HepG2 (cell line): ENCODE measurements at regions not wholly inside any gene's neighbourhood (a gene's known extent, or its start where the extent isn't known, plus 50 kb on each side); places are given as distances from the start of the nearest gene placed in this dataset.

Experiments
- ATAC-seq: fragments of 200-7000 bp; cut with Tn5 transposase; 3 replicates; pipeline ENCODE4 v1.9.1; 2020; ENCODE audit warnings: mild to moderate bottlenecking, moderate library complexity
- BruUV-seq: library from RNA; stranded (reverse); fragments of 400-500 nt; replicated peaks from 2 replicates; lab custom pipeline; 2021; lab: Mats Ljungman, UMichigan
- CTCF ChIA-PET: fragments of 300-600 bp; formaldehyde crosslinking; extraction: SDS; loops from one replicate; lab custom pipeline; 2021; ENCODE audit warnings: low total read pairs, inconsistent platforms, low intra/inter-chr PET ratio; lab: Yijun Ruan, JAX
- POLR2A ChIA-PET: fragments of 350-600 bp; sonication (Branson Sonifier 250); formaldehyde crosslinking; loops from one replicate; lab custom pipeline; 2020; ENCODE audit warnings: antibody characterized with exemption, inconsistent platforms; lab: Yijun Ruan, JAX
- DNase-seq: peaks from one replicate; pipeline ENCODE4 v3.0.0-alpha.2; 2015; ENCODE audit warnings: low spot score
- FAIRE-seq: peaks from 3 replicates; lab custom pipeline; 2011; peaks lifted over from hg19 to GRCh38; lab: Jason Lieb, UNC
- H2AFZ ChIP-seq: one replicate; pipeline ENCODE4 v1.6.1; 2011; ENCODE audit warnings: low read length, inconsistent platforms
- H3K27ac ChIP-seq: fragments of 300-600 bp; 3 replicates; pipeline ENCODE4 v1.8.0; 2011; ENCODE audit warnings: mixed run types, mild to moderate bottlenecking, mixed read lengths, low read length, inconsistent platforms; ENCODE audit not compliant: insufficient read depth; ENCODE audit errors: extremely low read length
- H3K27me3 ChIP-seq, 2 experiments: fragments of 200-600 bp in 1 of 2; 2 replicates in 1 of 2; 3 replicates in 1 of 2; pipeline versions ENCODE4 v1.6.0 to v1.8.0; 2011; ENCODE audit warnings: low read length in 2 of 2, mild to moderate bottlenecking in 2 of 2, moderate library complexity in 2 of 2, inconsistent platforms in 1 of 2; ENCODE audit not compliant: insufficient read depth in 2 of 2, control insufficient read depth in 1 of 2
- H3K36me3 ChIP-seq, 2 experiments: fragments of 200-600 bp in 1 of 2; replicated peaks in 1 of 2; 2 replicates in 1 of 2; 3 replicates in 1 of 2; pipeline versions ENCODE4 v1.5.1 to v1.8.0; 2011; ENCODE audit warnings: low read length in 2 of 2, inconsistent platforms in 1 of 2; ENCODE audit not compliant: insufficient read depth in 2 of 2, control insufficient read depth in 1 of 2
- H3K4me1 ChIP-seq: 2 replicates; pipeline ENCODE4 v1.5.1; 2012; ENCODE audit warnings: low read length, inconsistent platforms; ENCODE audit not compliant: insufficient read depth
- H3K4me2 ChIP-seq: 2 replicates; pipeline ENCODE4 v1.6.0; 2011; ENCODE audit warnings: low read depth, low read length, inconsistent platforms
- H3K4me3 ChIP-seq, 3 experiments: fragments of 200-600 bp in 1 of 3; sonication (generic), shearing (Covaris generic) in 1 of 3; replicated peaks in 1 of 3; 2 replicates each; pipeline ENCODE4 v1.5.1; 2011 to 2016; ENCODE audit warnings: low read length in 3 of 3, inconsistent platforms in 2 of 3, low read depth in 2 of 3, mild to moderate bottlenecking in 2 of 3, control low read depth in 1 of 3, mixed read lengths in 1 of 3; ENCODE audit not compliant: insufficient read depth in 1 of 3
- H3K79me2 ChIP-seq: one replicate; pipeline ENCODE4 v1.6.1; 2011; ENCODE audit warnings: low read length, inconsistent platforms; ENCODE audit not compliant: insufficient read depth
- H3K9ac ChIP-seq: 2 replicates; pipeline ENCODE4 v1.6.0; 2011; ENCODE audit warnings: mild to moderate bottlenecking, low read depth, low read length, inconsistent platforms; ENCODE audit not compliant: insufficient read depth
- H3K9me3 ChIP-seq: 2 replicates; pipeline ENCODE4 v1.5.1; 2012; ENCODE audit warnings: mild to moderate bottlenecking, low read length
- H4K20me1 ChIP-seq: 2 replicates; pipeline ENCODE4 v1.6.0; 2011; ENCODE audit warnings: inconsistent platforms, mild to moderate bottlenecking, low read length, moderate library complexity; ENCODE audit not compliant: insufficient read depth
- KDM3A ChIP-seq: IDR thresholded peaks from 2 replicates; pipeline ENCODE4 v1.6.1; 2018; ENCODE audit warnings: low read depth, missing compliant biosample characterization
- KLF9 ChIP-seq: IDR thresholded peaks from 2 replicates; pipeline ENCODE4 v1.6.1; 2016; ENCODE audit warnings: low read depth
- RAD21 ChIP-seq: fragments of 450-650 bp; formaldehyde crosslinking; IDR thresholded peaks from 2 replicates; pipeline ENCODE4 v1.5.0; 2020; ENCODE audit warnings: mild to moderate bottlenecking
- ZNF274 ChIP-seq: sonication (generic); formaldehyde crosslinking; IDR thresholded peaks from 2 replicates; pipeline ENCODE4 v1.5.1; 2020; ENCODE audit warnings: mild to moderate bottlenecking, missing genetic modification reagents
- ZNF407 ChIP-seq: sonication (generic); formaldehyde crosslinking; IDR thresholded peaks from one replicate; pipeline ENCODE4 v1.5.1; 2020; ENCODE audit warnings: mild to moderate bottlenecking, missing genetic modification reagents; ENCODE audit errors: not compliant biosample characterization
- ZNF782 ChIP-seq: sonication (generic); formaldehyde crosslinking; IDR thresholded peaks from 2 replicates; pipeline ENCODE4 v1.4.0; 2020; ENCODE audit warnings: missing genetic modification reagents, mild to moderate bottlenecking, borderline replicate concordance
- WGBS: methylation state at CpG from one replicate; pipeline ENCODE4 v1.1.6; 2017; ENCODE audit warnings: low lambda C conversion rate; 5-methylcytosine and 5-hydroxymethylcytosine counted together
- in situ Hi-C: cut with HindIII; loops from 2 replicates; pipeline ENCODE4 v1.10.0; 2017; ENCODE audit warnings: low pct_unique_long_range_greater_than_20kb; ENCODE audit not compliant: extremely low pct_ligation_motif_present
- intact Hi-C: fragments of 100-400 bp; cut with micrococcal nuclease; formaldehyde crosslinking; loops from one replicate; pipeline ENCODE4 v1.10.0; 2022; ENCODE audit not compliant: unreplicated experiment
- TF ChIP-seq, protein P1 (sequence below): sonication (generic); formaldehyde crosslinking; conservative IDR thresholded peaks from 2 replicates; pipeline ENCODE4 v1.8.0; 2022; ENCODE audit warnings: missing genetic modification reagents
- TF ChIP-seq, protein P2 (sequence below): sonication (generic); formaldehyde crosslinking; IDR thresholded peaks from 2 replicates; pipeline ENCODE4 v1.4.0; 2020; ENCODE audit warnings: missing genetic modification reagents, borderline replicate concordance
- TF ChIP-seq, protein P3 (sequence below): sonication (generic); formaldehyde crosslinking; IDR thresholded peaks from 2 replicates; pipeline ENCODE4 v1.5.0; 2020; ENCODE audit warnings: missing genetic modification reagents

GRCh38 chr7:10476642-10477041 lies 497.0 kb upstream of the PHF14 start:
- Histone ChIP-seq H3K36me3 (no peaks in the 10 kb centered on the region), H3K4me2 (no peak overlapping the region), H3K27ac (no peak overlapping the region), H3K4me3 (no peak overlapping the region), H2AFZ (no peak overlapping the region), H3K4me1 (no peaks in the 10 kb centered on the region), H3K79me2 (no peaks in the 10 kb centered on the region), H3K9me3 (peaks cover 11% of the 10 kb centered on the region; the same call in 1 of the 2 replicates), H4K20me1 (no peaks in the 10 kb centered on the region), H3K27me3 (no peaks in the 10 kb centered on the region), H3K9ac (no peak overlapping the region)
- no peak for DNase-seq
- 42% methylated on average over 7 of the region's 15 CpGs for WGBS
- POLR2A ChIA-PET: no interaction called here
- in situ Hi-C loops: no loop called here
- BruUV-seq: no TSS peak
- FAIRE-seq: no peak
- intact Hi-C loops: no loop called here
- CTCF ChIA-PET: no interaction called here
- no peak for ATAC-seq
- TF ChIP-seq RAD21 (no peak), ZNF274 (CRISPR knock-in tag) (no peak), ZNF782 (CRISPR knock-in tag) (no peak), ZNF407 (no peak), KLF9 (CRISPR knock-in tag) (no peak), KDM3A (CRISPR knock-in tag) (no peak)
- TF ChIP-seq, protein P1, sequence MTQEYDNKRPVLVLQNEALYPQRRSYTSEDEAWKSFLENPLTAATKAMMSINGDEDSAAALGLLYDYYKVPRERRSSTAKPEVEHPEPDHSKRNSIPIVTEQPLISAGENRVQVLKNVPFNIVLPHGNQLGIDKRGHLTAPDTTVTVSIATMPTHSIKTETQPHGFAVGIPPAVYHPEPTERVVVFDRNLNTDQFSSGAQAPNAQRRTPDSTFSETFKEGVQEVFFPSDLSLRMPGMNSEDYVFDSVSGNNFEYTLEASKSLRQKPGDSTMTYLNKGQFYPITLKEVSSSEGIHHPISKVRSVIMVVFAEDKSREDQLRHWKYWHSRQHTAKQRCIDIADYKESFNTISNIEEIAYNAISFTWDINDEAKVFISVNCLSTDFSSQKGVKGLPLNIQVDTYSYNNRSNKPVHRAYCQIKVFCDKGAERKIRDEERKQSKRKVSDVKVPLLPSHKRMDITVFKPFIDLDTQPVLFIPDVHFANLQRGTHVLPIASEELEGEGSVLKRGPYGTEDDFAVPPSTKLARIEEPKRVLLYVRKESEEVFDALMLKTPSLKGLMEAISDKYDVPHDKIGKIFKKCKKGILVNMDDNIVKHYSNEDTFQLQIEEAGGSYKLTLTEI (CRISPR knock-in tag): no peak
- TF ChIP-seq, protein P2, sequence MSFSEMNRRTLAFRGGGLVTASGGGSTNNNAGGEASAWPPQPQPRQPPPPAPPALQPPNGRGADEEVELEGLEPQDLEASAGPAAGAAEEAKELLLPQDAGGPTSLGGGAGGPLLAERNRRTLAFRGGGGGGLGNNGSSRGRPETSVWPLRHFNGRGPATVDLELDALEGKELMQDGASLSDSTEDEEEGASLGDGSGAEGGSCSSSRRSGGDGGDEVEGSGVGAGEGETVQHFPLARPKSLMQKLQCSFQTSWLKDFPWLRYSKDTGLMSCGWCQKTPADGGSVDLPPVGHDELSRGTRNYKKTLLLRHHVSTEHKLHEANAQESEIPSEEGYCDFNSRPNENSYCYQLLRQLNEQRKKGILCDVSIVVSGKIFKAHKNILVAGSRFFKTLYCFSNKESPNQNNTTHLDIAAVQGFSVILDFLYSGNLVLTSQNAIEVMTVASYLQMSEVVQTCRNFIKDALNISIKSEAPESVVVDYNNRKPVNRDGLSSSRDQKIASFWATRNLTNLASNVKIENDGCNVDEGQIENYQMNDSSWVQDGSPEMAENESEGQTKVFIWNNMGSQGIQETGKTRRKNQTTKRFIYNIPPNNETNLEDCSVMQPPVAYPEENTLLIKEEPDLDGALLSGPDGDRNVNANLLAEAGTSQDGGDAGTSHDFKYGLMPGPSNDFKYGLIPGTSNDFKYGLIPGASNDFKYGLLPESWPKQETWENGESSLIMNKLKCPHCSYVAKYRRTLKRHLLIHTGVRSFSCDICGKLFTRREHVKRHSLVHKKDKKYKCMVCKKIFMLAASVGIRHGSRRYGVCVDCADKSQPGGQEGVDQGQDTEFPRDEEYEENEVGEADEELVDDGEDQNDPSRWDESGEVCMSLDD (CRISPR knock-in tag): no peak
- TF ChIP-seq, protein P3, sequence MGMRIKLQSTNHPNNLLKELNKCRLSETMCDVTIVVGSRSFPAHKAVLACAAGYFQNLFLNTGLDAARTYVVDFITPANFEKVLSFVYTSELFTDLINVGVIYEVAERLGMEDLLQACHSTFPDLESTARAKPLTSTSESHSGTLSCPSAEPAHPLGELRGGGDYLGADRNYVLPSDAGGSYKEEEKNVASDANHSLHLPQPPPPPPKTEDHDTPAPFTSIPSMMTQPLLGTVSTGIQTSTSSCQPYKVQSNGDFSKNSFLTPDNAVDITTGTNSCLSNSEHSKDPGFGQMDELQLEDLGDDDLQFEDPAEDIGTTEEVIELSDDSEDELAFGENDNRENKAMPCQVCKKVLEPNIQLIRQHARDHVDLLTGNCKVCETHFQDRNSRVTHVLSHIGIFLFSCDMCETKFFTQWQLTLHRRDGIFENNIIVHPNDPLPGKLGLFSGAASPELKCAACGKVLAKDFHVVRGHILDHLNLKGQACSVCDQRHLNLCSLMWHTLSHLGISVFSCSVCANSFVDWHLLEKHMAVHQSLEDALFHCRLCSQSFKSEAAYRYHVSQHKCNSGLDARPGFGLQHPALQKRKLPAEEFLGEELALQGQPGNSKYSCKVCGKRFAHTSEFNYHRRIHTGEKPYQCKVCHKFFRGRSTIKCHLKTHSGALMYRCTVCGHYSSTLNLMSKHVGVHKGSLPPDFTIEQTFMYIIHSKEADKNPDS (CRISPR knock-in tag): no peak
